Fibroblast of skin of right quadriceps (primary cell): ENCODE measurements at regions not wholly inside any gene's neighbourhood (a gene's known extent, or its start where the extent isn't known, plus 50 kb on each side); places are given as distances from the start of the nearest gene placed in this dataset.
A peak's percentile ranks its signal among the peaks of the same experiment; 100 is the strongest.

Experiments
- DNase-seq: peaks from one replicate; pipeline ENCODE4 v3.0.0-alpha.2; 2013

- DNase-seq, result no peak
These were observed 155.0 kb downstream of the TTC32 start for GRCh38 chr2:19746611-19747309.

DNA sequence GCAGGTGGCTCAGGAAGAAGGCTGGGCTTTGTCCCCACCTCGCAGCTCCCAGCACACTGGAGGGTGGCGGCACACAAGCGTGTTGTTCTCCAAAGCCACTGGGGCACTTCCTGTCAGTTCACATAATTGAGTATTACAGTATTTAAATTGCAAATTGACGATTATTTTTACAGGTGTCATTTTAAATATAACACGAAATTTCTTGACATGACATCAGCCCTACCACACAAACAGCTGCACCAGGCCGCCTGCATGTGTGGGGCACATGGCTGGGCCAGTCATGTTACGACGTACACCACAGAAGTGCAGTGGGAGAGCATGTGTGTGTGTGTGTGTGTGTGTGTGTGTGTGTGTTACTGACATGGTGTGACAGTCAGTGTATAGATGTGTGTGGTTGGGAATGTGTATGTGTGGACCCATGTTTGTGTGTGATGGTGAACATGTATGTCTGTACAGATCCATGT is 155.6 kb downstream of the TTC32 start:
- no peak for DNase-seq

GRCh38 chr2:19745318-19746136 is 156.3 kb downstream of the TTC32 start:
- no peak for DNase-seq

DNA sequence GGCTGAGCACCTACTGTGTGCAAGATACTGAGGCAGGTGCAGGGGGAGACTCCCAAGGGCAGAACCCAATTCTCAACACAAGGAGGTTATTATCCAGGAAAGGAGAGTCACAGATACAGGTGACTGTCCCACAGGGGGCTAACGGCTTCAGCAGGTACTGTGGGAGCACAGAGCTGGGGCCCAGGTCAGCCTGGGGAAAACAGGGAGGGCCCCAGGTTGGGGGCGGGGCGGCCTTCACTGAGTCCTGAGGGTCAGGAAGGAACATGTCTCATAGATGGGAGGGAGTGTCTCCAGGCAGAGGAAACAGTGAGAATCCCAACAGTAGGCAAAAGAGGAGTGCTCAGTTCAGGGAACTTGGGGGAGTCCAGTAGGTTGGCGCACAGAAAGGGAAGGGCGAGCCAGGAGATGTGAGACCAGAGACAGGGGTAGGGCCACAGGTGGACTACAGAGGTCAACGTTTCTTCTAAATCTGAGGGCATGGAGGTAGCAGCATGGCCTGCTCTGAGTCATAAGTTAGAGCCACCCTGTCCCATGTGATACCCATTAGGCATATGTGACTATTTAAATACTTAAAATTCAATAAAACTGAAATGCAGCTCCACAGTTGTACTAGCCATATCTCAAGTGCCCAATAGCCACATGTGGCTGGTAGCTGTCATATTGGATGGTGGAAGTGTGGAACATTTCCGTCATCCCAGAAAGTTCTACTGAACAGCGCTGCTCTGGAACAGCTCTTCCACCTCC is 157.2 kb downstream of the TTC32 start:
- DNase-seq, result no peak

DNA sequence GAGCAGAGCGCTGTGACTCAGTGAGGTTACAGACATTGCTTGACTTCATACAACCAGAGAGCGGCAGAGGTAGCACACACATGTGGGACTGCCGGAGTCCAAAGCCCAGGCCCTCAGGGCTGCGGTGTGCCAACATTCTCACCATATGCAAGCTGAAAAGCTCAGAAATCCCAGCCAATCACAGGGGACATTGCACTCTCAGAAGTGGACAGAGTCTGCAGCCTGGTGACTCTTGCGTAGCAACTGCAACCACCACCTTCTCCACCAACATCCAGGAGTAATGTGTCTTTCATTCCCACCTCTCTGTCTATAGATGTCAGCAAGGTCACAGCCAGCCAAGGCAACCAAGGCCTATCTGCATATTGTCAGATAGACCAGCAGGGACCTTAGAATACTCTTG is 158.1 kb downstream of the TTC32 start:
- no peak for DNase-seq

- DNase-seq, result no peak
These were observed 158.9 kb downstream of the TTC32 start for GRCh38 chr2:19742872-19743271.

DNA sequence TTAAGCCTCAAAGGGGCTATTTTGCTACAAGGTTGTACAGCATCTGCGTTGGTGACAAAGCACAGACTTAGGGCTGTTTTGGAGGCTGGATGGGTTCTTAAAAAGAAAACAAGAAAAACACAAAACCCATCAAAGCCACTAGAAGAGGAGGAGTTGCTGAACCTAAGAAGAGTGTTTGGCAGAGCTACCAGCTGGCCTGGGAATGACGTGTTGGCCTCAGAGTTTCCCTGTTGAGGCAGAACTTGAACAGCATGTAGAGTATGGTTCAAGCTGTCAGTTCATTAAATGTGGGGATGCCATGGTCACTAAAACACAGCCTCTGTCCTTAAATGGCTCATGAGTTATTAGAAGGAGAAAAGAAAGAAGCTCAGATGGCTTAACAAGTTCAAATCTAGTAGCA is 162.5 kb downstream of the TTC32 start:
- DNase-seq, result no peak

DNA sequence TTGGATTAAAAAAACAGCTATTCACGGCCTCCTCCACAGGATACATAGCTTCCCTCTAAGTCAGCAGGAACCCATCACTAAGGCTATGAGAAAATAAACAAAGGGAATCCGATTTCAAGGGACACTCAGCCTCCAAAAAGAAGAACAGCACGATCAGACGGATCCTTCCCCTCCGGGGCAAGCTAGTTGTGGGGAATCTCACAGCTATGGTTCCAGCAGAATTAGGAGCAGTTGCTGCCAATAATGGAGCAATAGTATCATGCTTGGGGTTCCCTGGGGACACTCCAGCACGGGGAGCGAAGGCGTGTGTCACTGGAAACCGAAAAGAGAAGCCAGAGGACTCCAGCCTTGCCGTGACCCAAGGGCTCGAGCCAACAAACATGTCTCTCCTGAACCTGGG is 163.1 kb downstream of the TTC32 start:
- peak; percentile 49 for DNase-seq

- no peak for DNase-seq
These were observed 165.5 kb downstream of the TTC32 start for GRCh38 chr2:19736191-19736831.

DNA sequence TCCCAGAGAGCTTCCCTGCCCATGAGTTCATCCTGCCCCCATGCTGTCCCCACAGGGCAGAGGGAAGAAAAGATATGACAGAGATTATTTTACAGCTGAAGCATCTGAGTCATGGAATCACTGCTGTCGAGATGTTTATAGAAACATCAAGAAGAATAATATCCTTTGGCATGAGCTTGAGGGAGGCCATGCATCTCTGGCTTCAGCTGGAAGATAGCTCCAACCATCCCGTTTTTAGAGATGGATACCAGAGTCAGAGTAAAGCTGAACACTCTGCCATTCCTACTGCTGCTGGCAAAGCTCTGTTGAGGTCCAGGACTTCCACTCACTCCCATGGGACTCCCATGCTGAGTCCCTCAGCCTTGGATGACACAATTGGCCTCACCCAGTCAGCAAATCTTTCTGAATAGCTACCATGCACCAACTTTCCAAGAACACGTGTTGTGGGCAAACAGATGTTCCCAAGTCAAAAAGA is 167.8 kb downstream of the TTC32 start:
- DNase-seq, result peak; percentile 82

GRCh38 chr2:19733390-19733789 is 168.4 kb downstream of the TTC32 start:
- DNase-seq, result no peak

DNA sequence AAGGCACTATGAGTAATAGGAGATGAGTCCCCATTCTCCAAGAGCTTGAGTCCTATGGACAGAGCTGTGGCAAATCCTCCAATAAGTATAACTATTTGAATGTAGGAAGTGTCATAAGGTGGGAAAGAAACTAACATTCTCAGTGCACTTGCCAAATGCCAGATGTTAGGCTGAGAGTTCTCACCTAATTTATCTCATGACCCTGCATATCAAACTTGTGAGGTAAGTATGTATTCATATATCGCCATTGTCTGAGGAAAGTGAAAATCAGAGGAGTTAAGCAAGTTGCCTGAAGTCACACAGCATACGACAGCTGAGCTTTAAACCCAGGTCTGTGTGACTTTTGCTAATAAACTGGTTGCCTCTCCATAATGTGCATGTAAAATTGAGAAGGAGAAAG is 169.5 kb downstream of the TTC32 start:
- DNase-seq, result no peak

GRCh38 chr2:19731515-19731914 is 170.3 kb downstream of the TTC32 start:
- no peak for DNase-seq

GRCh38 chr2:19731037-19731436 is 170.7 kb downstream of the TTC32 start:
- no peak for DNase-seq

DNA sequence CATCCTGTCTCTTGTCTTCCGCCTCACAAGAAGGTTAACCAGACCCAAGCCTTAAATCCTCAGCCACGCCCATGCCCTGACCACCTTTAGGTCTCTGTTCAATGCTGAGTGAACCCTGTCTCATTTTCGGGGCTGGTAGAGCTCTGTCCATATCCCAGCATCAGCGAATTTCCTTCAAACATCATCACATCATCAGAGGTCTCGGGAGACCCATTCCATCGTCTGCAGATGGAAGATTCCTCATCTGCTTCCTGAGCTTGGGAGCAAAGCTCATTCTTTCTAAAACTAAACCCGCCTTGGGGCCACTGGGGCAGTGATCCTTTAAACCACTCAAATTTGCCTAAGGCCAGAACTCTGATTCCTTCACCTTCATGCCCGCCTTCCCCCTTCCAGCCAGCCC is 173.7 kb downstream of the TTC32 start:
- no peak for DNase-seq

GRCh38 chr2:19725392-19725791 is 176.4 kb downstream of the TTC32 start:
- DNase-seq, result no peak

- no peak for DNase-seq
These were observed 178.8 kb downstream of the TTC32 start for GRCh38 chr2:19723021-19723420.

DNA sequence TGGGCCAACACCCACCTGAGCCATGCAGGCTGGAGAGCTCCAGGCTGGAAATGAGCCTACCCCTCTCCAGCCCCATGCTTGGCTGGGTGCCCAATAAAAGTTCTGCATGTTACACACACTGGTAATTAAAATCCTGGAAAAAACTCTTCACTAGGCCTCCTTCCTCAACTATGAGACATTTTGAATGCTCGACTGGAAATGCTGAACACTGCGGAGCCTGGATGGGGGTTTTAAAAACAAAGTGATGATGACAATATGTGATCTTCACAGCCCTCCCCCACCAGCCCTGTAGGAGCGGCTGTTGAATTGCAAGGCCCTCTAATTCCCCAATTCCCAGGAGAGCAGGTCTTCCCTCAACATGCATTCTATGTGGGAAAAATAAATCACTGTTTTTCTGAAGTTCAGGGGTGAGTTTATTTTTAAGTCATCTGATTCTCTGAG is 179.2 kb downstream of the TTC32 start:
- DNase-seq, result peak; percentile 88

DNA sequence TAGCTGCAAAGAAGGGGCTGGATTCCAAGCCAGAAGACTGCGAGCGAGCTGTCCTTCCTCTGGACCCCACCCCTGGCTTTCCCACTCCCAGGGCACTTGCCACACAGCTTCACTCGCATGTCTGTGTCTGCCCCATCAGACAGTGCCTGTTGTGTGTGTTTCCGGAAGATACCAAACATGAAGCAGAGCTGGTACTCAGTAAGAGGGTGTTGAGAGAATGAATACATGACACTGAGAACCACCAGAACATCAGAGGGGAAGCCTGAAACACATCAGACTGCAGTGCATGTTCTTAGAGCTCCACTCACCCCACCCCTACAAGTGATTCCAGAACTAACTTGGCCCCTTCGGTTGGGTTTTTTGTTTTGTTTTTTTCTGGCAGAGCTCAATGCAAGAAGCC is 181.5 kb downstream of the TTC32 start:
- DNase-seq, result no peak

DNA sequence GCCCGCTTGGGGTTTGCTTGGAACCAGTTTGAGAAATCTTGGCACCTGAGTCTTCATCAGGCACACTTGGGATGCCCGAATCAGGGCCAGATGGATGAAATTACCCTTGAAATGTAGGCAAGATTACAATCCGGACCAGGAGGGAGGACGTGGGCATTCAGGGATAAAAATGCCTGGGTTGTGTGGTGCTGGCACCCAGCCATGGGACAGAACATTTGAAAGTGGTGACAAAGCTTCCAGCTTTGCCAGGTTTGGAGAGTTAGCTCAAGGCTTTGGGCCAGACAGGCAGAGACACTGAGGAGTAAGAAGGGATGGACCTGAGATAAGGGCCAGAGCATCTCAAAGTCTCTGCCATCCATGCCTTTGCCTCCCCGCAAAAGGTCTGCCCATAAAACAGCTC is 182.2 kb downstream of the TTC32 start:
- no peak for DNase-seq

GRCh38 chr2:19717446-19717845 is 184.3 kb downstream of the TTC32 start:
- DNase-seq, result no peak

DNA sequence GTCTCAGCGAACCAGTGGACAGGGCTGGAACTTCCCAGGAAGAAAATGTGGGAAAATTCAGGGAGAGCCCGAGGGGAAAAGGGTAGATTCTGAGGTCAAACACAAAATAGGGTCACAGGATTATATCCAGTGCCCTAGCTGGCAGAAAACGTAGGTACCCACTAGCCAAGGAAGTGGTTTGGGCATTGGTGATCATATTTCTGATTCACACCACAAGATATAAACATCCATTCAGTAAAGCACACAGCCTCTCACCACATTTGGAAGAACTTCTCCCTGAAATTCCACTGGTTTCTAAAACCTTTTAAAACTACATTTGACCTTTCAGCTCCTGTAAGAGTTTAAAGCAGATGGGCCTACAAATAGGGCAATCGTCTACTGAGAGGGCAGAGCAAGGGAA is 186.9 kb downstream of the TTC32 start:
- DNase-seq, result no peak

- DNase-seq, result no peak
These were observed 188.9 kb downstream of the TTC32 start for GRCh38 chr2:19712850-19713249.
